Activated CD8-positive, alpha-beta memory T cell treated with anti-CD3 and anti-CD28 coated beads, Interleukin-2, amount 50 U/mL, for 4 hours (primary cell): ENCODE measurements at regions not wholly inside any gene's neighbourhood (a gene's known extent, or its start where the extent isn't known, plus 50 kb on each side); places are given as distances from the start of the nearest gene placed in this dataset.
"Not testable (repeated sequence)": the region's sequence is repeated elsewhere in the genome, so short reads cannot be mapped to it uniquely, and the experiment has no call there.

Experiments used
- DNase-seq: peaks from one replicate; pipeline ENCODE4 v3.0.0-alpha.2; 2020

DNA sequence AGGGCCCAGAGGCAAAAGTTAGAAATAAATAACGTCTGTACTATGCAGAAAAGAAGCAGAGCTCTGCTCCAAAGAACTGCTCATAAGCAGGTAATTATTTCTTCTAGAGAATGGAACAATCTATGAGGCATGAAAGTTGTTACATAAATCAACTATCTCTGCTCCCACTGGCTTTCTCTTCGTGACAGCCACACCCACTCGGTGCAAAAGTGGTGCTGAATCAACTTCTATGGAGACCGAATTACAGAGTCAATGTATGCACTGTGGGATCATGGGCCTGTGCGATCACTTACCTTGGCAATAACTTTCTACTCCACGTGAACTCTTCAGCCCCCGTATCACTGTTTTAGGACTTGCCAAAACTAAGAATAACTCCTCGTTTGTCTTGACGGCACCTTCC, 99.4 kb upstream of the ATXN3L start:
- DNase-seq, result no peak

DNA sequence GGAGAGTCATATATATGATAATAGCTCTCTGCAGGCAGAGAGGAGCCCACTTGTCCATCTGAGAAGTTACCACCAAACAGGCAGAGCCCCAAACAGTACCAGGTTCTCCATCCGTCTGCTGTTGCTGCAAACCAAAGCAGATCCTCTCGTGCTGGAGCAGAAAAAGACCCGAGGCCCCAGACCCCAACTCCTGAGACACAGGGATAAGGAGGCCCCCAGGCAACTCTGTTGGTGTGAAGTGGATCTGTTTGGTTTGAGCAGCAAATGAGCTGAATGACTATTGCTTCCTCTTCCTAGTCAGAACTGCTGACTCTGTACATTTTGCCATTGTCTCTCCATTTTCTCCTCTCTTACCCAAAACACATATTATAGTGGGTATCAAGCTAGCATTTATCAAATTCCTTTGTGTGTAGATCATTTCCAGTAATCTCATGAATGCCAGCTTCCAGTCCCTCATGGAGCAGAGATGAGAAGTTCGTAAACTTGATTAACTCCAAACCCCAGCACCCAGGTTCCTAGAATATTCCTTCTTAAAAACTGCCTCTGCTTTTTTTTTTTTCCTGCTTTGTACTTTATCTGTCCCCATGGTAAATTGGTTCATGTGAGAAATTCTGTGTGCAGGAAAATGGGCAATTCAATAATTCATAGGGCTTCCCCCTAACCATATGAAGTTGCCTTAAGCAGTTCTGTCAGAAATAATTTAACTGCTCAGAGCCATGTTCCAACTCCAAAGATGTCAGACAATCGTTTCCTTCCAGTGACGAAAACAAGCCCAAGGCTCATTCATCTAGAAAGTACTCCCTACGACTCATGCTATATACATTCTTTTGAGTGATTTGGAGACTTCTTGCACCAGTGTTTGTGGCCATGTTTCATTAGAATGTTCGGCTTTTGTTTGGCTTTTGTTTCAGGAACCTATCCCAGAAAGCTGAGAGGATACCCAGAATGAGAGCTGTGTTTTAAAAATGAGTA, 98.6 kb upstream of the ATXN3L start:
- DNase-seq, result no peak

DNA sequence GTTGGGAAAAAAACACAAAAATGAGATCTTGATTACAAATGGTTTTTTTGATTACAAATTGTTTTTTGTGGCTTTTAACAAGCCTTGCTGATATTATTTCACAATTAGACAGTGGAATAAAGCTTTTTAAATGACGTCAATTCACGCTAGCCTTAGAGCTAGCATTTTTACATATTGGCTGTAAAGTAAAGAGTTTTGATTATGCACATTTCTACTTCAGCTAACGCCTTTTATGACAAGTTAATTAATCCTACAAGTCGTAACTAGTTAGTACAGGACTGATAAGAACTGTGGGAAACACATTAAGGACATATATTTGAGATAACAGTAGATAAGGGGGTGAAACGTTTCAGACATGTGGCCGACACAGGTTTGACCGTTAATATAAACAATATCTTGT, 95.7 kb upstream of the ATXN3L start:
- DNase-seq, result no peak

DNA sequence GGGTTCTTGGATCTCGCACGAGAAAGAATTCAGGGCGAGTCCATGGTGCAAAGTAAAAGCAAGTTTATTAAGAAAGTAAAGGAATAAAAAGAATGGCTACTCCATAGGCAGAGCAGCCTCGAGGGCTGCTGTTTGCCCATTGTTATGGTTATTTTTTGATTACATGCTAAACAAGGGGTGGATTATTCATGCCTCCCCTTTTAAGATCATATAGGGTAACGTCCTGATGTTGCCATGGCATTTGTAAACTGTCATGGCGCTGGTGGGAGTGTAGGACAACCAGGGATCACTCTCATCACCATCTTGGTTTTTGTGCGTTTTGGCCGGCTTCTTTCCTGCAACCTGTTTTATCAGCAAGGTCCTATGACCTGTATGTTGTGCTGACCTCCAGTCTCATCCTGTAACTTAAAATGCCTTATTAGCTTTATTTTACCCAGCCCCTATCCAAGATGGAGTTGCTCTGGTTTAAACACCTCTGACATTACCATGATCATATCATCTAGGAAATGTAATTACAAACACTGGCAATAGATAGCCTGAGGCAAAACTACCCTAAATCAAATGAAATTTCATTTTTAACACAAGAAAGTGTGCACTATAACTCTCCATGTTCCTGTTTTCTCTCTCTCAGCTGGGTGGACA, 94.3 kb upstream of the ATXN3L start:
- no peak for DNase-seq

DNA sequence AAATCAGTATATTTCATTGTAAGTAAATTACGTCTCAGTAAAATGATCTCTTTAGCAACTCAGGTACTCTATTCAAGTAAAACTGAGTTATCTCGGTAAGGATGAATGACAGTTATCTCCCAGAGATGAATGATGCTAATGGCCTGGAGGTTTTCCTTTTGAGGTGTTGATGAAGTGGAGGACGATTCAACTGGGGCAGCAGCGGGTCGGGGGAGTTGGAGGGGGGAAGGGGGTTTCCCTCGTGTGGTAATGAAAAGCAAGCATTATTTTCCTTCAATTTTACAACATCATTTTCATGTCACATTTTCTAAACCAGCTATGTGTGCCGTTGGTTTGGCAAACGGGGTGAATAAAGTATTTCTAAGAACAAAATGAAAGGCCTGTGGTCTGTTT, 92.4 kb upstream of the ATXN3L start:
- DNase-seq, result no peak

DNA sequence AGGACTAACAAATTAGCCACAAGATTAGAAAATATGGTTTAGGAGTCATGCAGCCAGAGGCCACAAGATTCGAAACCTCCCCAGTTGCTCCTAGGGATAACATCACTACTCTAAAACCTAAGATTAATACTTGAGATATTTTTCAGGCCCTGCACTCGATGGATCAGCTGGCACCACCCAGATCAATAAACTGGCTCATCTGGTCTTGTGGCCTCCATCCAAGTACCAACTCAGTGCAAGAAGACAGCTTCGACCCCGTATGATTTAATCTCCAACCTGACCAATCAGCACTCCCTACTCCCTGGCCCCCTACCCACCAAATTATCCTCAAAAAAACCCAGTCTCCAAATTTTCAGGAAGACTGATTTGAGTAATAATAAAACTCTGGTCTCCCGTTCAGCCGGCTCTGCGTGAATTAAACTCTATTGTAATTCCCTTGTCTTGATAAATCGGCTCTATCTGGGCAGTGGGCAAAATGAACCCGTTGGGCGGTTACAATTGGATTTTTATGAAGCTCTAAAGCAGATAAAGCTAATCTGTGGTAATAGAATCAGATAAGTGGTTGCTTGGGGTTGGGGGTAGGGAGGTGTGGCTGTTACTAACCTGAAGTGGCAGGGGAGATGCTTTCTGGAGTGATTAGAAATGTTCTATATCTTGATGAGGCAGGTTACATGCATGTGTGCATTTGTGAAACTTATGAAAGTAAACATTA, 91.8 kb upstream of the ATXN3L start:
- no peak for DNase-seq

DNA sequence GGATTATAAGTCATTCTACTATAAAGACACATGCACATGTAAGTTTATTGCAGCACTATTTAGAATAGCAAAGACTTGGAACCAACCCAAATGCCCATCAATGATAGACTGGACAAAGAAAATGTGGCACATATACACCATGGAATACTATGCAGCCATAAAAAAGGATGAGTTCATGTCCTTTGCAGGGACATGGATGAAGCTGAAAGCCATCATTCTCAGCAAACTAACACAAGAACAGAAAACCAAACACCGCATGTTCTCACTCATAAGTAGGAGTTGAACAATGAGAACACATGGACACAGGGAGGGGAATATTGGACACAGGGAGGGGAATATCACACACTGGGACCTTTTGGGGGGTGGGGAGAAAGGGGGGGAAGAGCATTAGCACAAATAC, 88.7 kb upstream of the ATXN3L start:
- not testable (repeated sequence) for DNase-seq

DNA sequence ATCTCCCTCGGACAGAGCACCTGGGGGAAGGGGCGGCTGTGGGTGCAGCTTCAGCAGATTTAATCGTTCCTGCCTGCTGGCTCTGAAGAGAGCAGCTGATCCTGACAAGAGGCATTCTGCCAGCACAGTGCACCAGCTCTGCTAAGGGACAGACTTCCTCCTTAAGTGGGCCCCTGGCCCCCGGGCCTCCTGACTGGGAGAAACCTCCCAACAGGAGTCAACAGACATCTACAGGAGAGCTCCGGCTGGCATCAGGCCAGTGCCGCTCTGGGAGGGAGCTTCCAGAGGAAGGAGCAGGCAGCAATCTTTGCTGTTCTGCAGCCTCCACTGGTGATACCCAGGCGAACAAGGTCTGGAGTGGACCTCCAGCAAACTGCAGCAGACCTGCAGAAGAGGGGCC, 84.9 kb upstream of the ATXN3L start:
- not testable (repeated sequence) for DNase-seq

DNA sequence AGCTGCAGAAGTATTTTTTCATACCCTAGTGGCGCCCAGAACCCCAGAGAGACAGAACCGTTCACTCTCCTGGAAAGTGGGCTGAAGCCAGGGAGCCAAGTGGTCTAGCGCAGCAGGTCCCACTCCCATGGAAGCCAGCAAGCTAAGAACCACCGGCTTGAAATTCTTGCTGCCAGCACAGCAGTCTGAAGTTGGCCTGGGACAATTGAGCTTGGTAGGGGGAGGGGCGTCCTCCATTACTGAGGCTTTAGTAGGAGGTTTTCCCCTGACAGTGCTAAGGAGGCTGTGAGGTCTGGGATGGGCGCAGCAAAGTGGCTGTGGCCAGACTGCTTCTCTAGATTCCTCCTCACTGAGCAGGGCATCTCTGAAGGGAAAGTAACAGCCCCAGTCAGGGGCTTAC, 84.5 kb upstream of the ATXN3L start:
- no peak for DNase-seq

DNA sequence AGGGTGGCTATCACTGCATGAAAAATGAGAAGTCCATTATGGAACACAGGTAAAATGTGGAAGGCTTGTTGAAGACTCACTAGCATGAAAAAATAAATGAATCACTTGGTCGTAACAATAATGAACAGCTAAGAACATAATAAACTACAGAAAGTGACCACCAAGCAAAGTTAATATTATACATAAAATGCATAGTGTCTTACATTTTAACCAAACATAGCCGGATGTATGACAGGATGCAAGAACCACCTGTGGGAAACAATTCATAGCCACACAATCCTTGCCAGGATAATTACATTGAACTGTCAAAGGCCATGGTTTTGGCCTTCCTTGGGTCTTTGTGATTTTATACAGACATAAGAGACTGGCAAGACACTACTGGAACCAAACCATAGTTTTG, 81.9 kb upstream of the ATXN3L start:
- DNase-seq, result no peak

DNA sequence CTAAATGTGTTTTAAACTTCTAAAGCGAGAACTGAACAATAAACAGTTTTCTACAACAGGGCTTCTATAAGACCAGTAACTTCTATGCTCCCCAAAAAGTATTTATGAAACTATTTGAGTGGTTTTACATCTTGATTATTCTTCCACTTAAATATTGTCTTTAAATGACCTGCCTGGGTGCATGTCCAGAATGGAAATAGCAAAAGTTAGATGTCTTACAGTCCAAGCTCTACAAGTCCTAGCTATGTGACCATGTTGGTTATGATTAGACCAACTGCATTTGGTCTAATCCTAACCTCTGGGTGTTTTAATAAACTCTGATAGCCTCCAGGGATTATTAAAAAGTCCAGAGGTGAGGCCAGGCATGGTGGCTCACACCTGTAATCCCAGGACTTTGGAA, 79.0 kb upstream of the ATXN3L start:
- no peak for DNase-seq

DNA sequence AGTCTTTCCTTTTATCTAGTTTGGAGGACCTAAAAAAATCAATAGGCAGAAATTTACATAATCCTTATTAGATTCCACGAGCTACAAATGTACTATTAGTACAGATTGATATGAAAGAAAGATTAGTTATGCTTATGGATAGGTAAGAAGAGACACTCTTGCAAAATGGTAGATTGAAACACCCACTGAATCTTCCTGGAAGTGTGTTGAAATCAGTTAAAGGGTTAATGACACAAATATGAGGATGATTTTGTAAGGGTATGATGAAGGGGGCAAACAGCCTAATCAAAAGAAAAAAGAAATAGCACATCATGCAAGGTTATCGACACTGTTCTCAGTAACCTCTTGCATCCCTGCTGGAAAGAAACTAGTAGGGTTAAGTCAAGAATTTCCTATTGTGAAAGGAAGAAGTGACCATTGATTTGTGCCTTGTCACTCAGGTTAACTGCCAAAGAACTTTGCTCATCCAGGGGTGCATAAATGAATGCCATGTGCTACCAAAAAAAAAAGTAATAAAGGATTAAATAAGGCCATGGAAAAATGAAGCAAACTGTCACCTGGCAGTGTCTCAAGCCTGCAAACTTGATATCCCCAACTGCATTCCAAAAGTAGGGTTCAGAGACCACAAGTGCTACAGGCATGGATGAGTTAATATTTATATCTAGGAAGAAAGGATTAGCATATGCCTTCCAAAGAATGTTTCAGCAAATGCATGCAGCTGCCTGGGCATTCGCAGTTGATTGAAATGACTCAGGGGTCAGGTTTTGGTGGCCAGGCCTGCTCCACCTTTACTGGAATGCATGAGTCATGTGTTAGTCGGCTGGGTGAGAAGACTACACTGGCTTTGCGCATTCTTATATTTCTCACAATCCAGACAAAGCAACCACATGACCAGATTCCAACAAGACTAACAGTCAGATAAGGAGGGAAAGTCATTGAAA, 78.3 kb upstream of the ATXN3L start:
- no peak for DNase-seq

DNA sequence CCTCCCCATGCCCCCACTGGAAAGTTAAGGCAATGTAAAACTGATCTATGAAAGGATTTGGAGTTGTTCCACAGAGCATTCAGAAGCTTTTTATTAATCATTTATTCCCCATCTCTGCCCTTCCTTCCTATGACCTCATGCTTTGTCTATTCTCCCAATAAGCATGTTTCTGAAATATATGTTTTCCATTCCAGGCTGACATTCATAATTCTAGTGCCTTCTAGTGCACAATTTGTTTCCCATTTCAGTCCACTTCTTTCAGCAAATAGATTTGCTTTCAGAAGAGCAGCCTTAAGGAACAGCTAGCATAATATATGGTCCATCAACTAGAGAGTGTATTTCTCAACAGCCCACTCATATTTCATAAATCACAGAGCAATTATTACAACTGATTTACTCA, 77.1 kb upstream of the ATXN3L start:
- no peak for DNase-seq

DNA sequence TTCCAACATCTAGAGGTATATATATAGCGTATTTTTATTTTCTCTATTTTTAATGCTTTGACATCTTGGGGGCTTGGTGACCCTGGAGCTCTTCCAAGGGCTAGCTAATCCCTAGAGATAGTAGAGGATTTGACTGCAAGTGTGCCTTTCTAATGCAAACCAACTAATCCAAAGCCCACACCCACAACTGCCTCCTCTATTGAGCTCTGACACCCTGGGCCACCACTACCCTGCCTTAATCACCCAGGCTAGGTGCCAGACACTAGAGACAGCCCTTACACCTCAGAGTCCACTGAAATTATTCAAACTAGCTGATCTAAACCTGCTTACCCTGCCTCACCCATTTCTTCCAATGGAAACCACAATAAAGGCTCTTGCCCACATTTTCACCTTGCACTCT, 69.6 kb upstream of the ATXN3L start:
- no peak for DNase-seq

DNA sequence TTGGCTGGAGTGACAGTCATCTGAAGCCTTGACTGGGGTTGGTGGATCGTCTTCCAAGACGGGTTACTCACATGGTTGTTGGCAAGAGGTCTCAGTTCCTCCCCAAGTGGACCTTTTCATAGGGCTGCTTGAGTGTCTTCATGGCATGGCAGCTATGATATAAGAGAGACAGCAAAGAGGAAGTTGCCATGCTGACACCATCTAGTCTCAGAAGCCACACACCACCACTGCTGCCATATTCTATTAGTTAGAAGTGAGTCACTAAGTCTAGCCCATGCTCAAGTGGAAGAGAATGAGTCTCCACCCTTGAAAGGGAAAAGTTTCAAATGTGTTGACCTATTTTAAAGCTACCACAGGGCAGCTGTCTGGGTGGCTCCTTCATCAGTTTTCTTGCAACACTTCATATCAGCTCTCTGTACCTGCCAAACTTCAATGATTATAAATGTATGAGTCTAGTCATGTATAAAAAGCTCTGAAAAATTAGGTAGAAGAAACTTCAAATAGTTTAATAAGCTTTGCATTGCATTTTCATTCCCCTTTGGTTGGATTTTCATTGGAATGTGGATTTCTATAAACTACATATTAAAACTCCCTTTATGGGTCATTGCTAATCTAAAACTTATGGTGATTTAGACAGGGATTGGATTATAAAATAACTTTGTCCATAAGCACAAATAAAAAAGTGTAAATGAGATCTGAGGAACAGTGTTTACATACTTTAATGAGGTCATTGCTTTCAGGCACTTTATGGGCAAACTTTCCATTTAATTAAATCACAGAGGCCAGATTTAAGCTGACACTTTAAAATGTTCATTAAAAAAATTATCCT, 68.0 kb upstream of the ATXN3L start:
- no peak for DNase-seq

DNA sequence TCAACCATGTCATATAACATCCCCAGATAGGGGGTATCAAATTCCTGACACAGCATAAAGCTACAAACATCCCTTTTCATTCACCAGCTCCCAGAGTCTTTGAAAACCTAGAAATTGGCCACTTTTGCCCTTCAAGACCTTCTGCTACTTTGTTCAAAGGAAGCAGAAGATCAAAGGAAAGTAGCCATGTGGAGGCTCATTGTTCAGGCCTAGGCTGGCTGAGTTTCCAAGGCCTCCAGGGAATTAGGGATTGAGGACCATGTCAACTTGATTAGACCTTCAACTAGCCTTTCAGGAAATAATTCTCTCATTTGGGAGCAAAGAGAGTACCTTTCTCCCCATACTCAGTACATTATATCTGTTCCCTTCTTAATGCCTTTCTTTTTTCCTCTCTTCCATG, 66.8 kb upstream of the ATXN3L start:
- no peak for DNase-seq

DNA sequence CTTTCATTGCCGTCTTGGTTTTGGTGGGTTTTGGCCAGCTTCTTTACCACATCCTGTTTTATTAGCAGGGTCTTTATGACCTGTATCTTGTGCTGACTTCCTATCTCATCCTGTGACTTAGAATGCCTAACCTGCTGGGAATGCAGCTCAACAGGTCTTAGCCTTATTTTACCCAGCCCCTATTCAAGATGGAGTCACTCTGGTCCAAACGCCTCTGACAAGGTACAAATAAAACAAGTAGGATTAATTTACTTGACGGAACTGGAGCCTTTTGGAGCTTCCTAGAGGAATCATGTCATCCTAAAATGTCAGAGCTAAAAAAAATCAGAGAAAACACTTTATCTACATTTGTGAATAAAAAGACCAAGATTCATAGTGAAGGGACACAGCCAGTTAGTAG, 66.2 kb upstream of the ATXN3L start:
- no peak for DNase-seq

DNA sequence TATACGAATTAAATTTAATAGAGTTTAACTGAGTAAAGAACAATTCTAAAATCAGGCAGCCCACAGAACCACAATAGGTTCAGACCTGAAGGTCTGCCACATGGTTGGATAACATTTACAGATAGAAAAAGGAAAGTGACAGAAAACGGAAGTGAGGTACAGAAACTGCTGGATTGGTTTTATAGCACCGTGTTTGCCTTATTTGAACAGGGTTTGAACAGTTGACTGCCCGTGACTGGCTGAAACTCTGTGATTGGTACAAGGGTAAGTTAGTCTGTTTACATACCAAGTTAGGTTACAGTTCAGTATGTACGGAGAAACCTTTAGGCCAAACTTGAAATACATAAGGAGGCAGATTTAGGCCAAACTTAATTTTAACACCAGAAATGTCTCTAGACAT, 64.1 kb upstream of the ATXN3L start:
- no peak for DNase-seq

DNA sequence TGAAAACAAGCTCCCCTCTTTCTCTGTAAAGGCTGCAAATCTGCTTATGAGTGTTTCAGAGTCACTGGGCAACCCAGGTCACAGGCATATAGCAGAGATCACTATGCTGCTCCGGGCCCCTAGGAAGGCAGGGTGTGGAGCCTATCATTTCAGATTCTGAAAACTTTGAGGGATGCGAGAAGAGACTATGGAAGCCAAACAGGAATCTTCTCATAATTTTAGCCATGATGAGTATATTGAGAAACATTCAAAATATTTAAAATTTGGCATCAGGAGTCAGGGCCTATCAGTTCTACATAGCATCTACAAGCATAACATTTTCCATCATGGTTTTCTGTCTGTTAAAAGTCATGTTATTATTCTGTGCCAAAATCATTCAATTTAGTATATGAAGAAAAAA, 61.7 kb upstream of the ATXN3L start:
- DNase-seq, result no peak

DNA sequence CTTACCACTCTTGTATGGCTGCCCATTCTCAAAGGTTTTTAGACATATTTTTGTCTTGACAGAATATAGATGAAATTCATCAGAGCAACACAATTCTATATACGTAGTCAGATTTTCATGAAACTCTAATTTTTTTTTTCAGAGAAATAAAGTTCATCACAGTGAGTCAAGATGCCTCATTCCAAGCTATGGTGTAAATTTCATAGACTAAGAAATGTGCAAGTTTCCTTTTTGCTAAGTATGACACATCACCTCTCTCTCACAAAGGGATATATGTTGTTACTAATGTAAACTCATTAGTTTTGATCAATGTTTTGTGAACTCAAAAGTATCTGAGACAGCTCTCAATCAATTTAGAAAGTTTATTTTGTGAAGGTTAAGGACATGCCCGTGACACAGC, 60.4 kb upstream of the ATXN3L start:
- DNase-seq, result no peak
